DOHH2 (cell line): ENCODE measurements at regions not wholly inside any gene's neighbourhood (a gene's known extent, or its start where the extent isn't known, plus 50 kb on each side); places are given as distances from the start of the nearest gene placed in this dataset.

ENCODE experiments used
- EZH2phosphoT487 ChIP-seq: fragments of 200-600 bp; sonication (generic); IDR thresholded peaks from 2 replicates; pipeline ENCODE4 v1.6.1; 2017; ENCODE audit warnings: borderline replicate concordance, mild to moderate bottlenecking, antibody characterized with exemption, low read length, moderate library complexity, mixed read lengths
- TF ChIP-seq, protein P1 (sequence below): fragments of 200-600 bp; sonication (generic); IDR thresholded peaks from one replicate; pipeline ENCODE4 v1.5.1; 2014; ENCODE audit warnings: antibody characterized with exemption, mild to moderate bottlenecking, low read depth, low read length; ENCODE audit not compliant: poor library complexity, severe bottlenecking

DNA sequence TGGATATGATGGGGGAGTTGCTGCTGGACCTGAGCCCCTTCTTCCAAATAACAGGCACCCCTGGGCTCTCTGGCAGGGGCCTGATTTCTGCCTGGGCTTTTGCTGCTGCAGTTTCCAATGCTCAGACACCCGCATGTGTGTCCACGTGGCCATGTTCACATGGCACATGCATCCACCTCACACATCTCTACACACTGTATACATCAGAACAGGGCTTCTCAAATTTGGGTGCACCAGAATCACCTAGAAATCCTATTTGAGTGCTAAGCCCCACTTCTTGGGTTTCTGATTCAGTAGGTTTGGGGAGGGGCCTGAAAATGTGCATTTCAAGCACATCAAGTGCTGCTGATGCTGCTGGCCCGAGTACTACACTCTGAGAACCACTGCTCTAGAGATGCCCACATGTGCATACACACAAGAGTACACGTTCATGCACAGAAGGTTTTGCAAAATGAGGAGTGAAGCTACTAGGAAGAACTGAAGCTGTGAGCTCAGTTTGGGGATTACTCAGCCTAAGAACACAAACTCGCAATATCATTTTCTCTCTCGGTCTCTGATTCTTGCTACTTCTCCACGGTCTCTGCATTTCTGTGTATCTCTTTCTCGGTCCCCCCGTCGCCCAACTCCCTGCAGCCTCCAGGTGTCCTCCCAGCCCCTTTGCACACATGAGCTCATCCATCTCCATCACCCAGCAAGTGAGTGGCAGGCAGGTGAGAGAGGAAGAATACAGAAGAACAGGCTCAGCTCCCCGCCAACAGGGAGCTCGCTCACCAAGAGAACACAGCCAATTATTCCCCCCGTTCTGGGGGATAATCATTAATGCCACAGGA, 97.0 kb downstream of the PCDH1 start:
- TF ChIP-seq, protein P1, sequence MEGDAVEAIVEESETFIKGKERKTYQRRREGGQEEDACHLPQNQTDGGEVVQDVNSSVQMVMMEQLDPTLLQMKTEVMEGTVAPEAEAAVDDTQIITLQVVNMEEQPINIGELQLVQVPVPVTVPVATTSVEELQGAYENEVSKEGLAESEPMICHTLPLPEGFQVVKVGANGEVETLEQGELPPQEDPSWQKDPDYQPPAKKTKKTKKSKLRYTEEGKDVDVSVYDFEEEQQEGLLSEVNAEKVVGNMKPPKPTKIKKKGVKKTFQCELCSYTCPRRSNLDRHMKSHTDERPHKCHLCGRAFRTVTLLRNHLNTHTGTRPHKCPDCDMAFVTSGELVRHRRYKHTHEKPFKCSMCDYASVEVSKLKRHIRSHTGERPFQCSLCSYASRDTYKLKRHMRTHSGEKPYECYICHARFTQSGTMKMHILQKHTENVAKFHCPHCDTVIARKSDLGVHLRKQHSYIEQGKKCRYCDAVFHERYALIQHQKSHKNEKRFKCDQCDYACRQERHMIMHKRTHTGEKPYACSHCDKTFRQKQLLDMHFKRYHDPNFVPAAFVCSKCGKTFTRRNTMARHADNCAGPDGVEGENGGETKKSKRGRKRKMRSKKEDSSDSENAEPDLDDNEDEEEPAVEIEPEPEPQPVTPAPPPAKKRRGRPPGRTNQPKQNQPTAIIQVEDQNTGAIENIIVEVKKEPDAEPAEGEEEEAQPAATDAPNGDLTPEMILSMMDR: no peak
- TF ChIP-seq EZH2phosphoT487: no peak
